H1 (cell line): ENCODE measurements at regions not wholly inside any gene's neighbourhood (a gene's known extent, or its start where the extent isn't known, plus 50 kb on each side); places are given as distances from the start of the nearest gene placed in this dataset.

Experiments used
- CTCF ChIA-PET: fragments of 300-600 bp; sonication (Branson Sonifier 250); formaldehyde crosslinking; loops from one replicate; lab custom pipeline; 2021; ENCODE audit not compliant: partially characterized antibody; lab: Charles Lee
- POLR2A ChIA-PET: fragments of 300-600 bp; sonication (Branson Sonifier 250); formaldehyde crosslinking; loops from one replicate; lab custom pipeline; 2021; ENCODE audit warnings: inconsistent platforms; ENCODE audit not compliant: partially characterized antibody; lab: Charles Lee
- DNase-seq, 2 experiments: peaks; one replicate each; pipeline versions ENCODE4 v3.0.0 to v3.0.0-alpha.2; 2010 to 2022; ENCODE audit warnings: low spot score in 2 of 2, low read depth in 1 of 2, mixed read lengths in 1 of 2
- FAIRE-seq: peaks from 2 replicates; lab custom pipeline; 2011; peaks lifted over from hg19 to GRCh38; lab: Jason Lieb, UNC
- H2AFZ ChIP-seq: 2 replicates; pipeline ENCODE4 v1.8.1; 2012; ENCODE audit warnings: low read length, inconsistent platforms
- H2AK5ac ChIP-seq: 2 replicates; pipeline ENCODE4 v1.6.1; 2013; ENCODE audit warnings: low read depth, low read length
- H2BK120ac ChIP-seq: replicated peaks from 2 replicates; pipeline ENCODE3; 2013; ENCODE audit warnings: low read depth, low read length, inconsistent platforms
- H2BK12ac ChIP-seq: 2 replicates; pipeline ENCODE4 v1.6.1; 2013; ENCODE audit warnings: low read depth, low read length
- H2BK15ac ChIP-seq: 2 replicates; pipeline ENCODE4 v1.6.1; 2013; ENCODE audit warnings: low read length
- H2BK20ac ChIP-seq: 2 replicates; pipeline ENCODE4 v1.6.1; 2013; ENCODE audit warnings: low read length
- H2BK5ac ChIP-seq: 2 replicates; pipeline ENCODE4 v1.6.1; 2013; ENCODE audit warnings: low read depth, low read length
- H3K14ac ChIP-seq: 2 replicates; pipeline ENCODE4 v1.6.1; 2013; ENCODE audit warnings: inconsistent platforms; ENCODE audit not compliant: insufficient read length
- H3K18ac ChIP-seq: 2 replicates; pipeline ENCODE4 v1.6.1; 2013; ENCODE audit warnings: low read length; ENCODE audit errors: extremely low read depth
- H3K23ac ChIP-seq: 2 replicates; pipeline ENCODE4 v1.6.1; 2013; ENCODE audit warnings: inconsistent platforms; ENCODE audit not compliant: insufficient read length
- H3K23me2 ChIP-seq: 2 replicates; pipeline ENCODE4 v1.6.1; 2013; ENCODE audit warnings: low read depth, low read length
- H3K27ac ChIP-seq: 2 replicates; pipeline ENCODE4 v1.6.1; 2011; ENCODE audit warnings: low read depth, low read length, inconsistent platforms
- H3K27me3 ChIP-seq, 4 experiments: replicated peaks in 1 of 4; 1 replicate in 1 of 4; 2 replicates in 3 of 4; pipeline versions ENCODE4 v1.6.1 to v1.8.1; 2011 to 2013; ENCODE audit warnings: low read length in 3 of 4, mild to moderate bottlenecking in 3 of 4, inconsistent platforms in 2 of 4, mixed read lengths in 2 of 4, moderate library complexity in 1 of 4; ENCODE audit not compliant: control insufficient read depth in 3 of 4, insufficient read depth in 3 of 4; ENCODE audit errors: extremely low read depth in 1 of 4
- H3K36me3 ChIP-seq, 4 experiments: 2 replicates each; pipeline versions ENCODE4 v1.6.1 to v1.8.1; 2011 to 2013; ENCODE audit warnings: mild to moderate bottlenecking in 4 of 4, low read length in 3 of 4, moderate library complexity in 2 of 4, control low read depth in 1 of 4, inconsistent platforms in 1 of 4; ENCODE audit not compliant: insufficient read depth in 4 of 4, control insufficient read depth in 2 of 4
- H3K4ac ChIP-seq: replicated peaks from 2 replicates; pipeline ENCODE3; 2013; ENCODE audit warnings: low read length, low read depth, mixed read lengths, inconsistent platforms; ENCODE audit not compliant: insufficient read length
- H3K4me1 ChIP-seq, 4 experiments: replicated peaks in 1 of 4; 1 replicate in 1 of 4; 2 replicates in 3 of 4; pipeline versions ENCODE4 v1.6.1 to v1.8.1; 2011 to 2013; ENCODE audit warnings: low read length in 3 of 4, inconsistent platforms in 2 of 4, mixed read lengths in 1 of 4; ENCODE audit not compliant: insufficient read depth in 4 of 4, control insufficient read depth in 3 of 4
- H3K4me2 ChIP-seq, 2 experiments: 2 replicates each; pipeline versions ENCODE4 v1.6.1 to v1.8.1; 2011 to 2013; ENCODE audit warnings: low read depth in 2 of 2, low read length in 2 of 2, control low read depth in 1 of 2, inconsistent platforms in 1 of 2, mild to moderate bottlenecking in 1 of 2; ENCODE audit not compliant: insufficient read depth in 1 of 2
- H3K4me3 ChIP-seq, 4 experiments: fragments of 200-600, 300-600 bp in 1 of 4; sonication (generic), shearing (Covaris generic), sonication (Bioruptor Twin) in 1 of 4; 2 replicates each; pipeline versions ENCODE4 v1.5.1 to v1.8.1; 2011 to 2016; ENCODE audit warnings: low read length in 4 of 4, low read depth in 3 of 4, control low read depth in 2 of 4, inconsistent platforms in 2 of 4, mild to moderate bottlenecking in 2 of 4, mixed read lengths in 1 of 4, moderate library complexity in 1 of 4; ENCODE audit not compliant: insufficient read depth in 2 of 4; ENCODE audit errors: extremely low read depth in 1 of 4
- H3K56ac ChIP-seq: replicated peaks from 2 replicates; pipeline ENCODE3; 2013; ENCODE audit warnings: low read depth, mild to moderate bottlenecking, mixed read lengths, low read length, inconsistent platforms; ENCODE audit not compliant: insufficient read length
- H3K79me1 ChIP-seq: 2 replicates; pipeline ENCODE4 v1.6.1; 2013; ENCODE audit warnings: low read depth, low read length, control low read depth
- H3K79me2 ChIP-seq, 2 experiments: 2 replicates each; pipeline versions ENCODE4 v1.6.1 to v1.8.1; 2012 to 2013; ENCODE audit warnings: low read length in 2 of 2, mild to moderate bottlenecking in 2 of 2, inconsistent platforms in 1 of 2; ENCODE audit not compliant: insufficient read depth in 2 of 2, control insufficient read depth in 1 of 2
- H3K9ac ChIP-seq, 4 experiments: replicated peaks in 1 of 4; 1 replicate in 1 of 4; 2 replicates in 3 of 4; pipeline versions ENCODE4 v1.6.1 to v1.8.1; 2011 to 2013; ENCODE audit warnings: low read depth in 3 of 4, low read length in 3 of 4, control low read depth in 2 of 4, mild to moderate bottlenecking in 2 of 4, moderate library complexity in 2 of 4, inconsistent platforms in 1 of 4; ENCODE audit errors: extremely low read depth in 1 of 4
- H3K9me3 ChIP-seq, 2 experiments: 2 replicates each; pipeline versions ENCODE4 v1.6.1 to v1.8.1; 2012 to 2013; ENCODE audit warnings: mild to moderate bottlenecking in 2 of 2, moderate library complexity in 2 of 2, control low read depth in 1 of 2, inconsistent platforms in 1 of 2, low read depth in 1 of 2, low read length in 1 of 2, mixed read lengths in 1 of 2; ENCODE audit not compliant: insufficient read depth in 2 of 2
- H4K20me1 ChIP-seq, 2 experiments: replicated peaks in 1 of 2; 2 replicates each; pipeline versions ENCODE3 to v1.8.1; 2011 to 2013; ENCODE audit warnings: inconsistent platforms in 2 of 2, low read length in 2 of 2, mild to moderate bottlenecking in 1 of 2; ENCODE audit not compliant: insufficient read depth in 2 of 2, control insufficient read depth in 1 of 2
- H4K5ac ChIP-seq: 2 replicates; pipeline ENCODE4 v1.6.1; 2013; ENCODE audit warnings: low read length, low read depth, mixed read lengths, inconsistent platforms; ENCODE audit not compliant: insufficient read length
- H4K8ac ChIP-seq: 2 replicates; pipeline ENCODE4 v1.8.0; 2013; ENCODE audit warnings: mild to moderate bottlenecking, moderate library complexity, low read length, inconsistent platforms; ENCODE audit not compliant: insufficient read depth; ENCODE audit errors: extremely low read depth
- H4K91ac ChIP-seq: replicated peaks from 2 replicates; pipeline ENCODE3; 2013; ENCODE audit warnings: low read length, mixed read lengths, inconsistent platforms; ENCODE audit not compliant: insufficient read length
- ASH2L ChIP-seq: fragments of 200-600, 300-600 bp; sonication (generic); IDR thresholded peaks from one replicate; pipeline ENCODE4 v1.7.1; 2017; ENCODE audit warnings: low read length
- BCL11A ChIP-seq, 2 experiments: IDR thresholded peaks; one replicate each; pipeline ENCODE4 v1.6.1; 2011; ENCODE audit warnings: low read depth in 2 of 2, low read length in 2 of 2, mild to moderate bottlenecking in 2 of 2
- BRCA1 ChIP-seq: IDR thresholded peaks from 2 replicates; pipeline ENCODE4 v1.6.1; 2012; ENCODE audit warnings: low read depth, low read length, improper control_type of control experiment
- CHD1 ChIP-seq: IDR thresholded peaks from 2 replicates; pipeline ENCODE4 v1.6.1; 2012; ENCODE audit warnings: low read depth, low read length, improper control_type of control experiment
- CHD2 ChIP-seq: IDR thresholded peaks from 2 replicates; pipeline ENCODE4 v1.6.1; 2012; ENCODE audit warnings: low read length, improper control_type of control experiment
- GTF2F1 ChIP-seq: IDR thresholded peaks from 2 replicates; pipeline ENCODE4 v1.6.1; 2012; ENCODE audit warnings: low read depth, low read length, improper control_type of control experiment, borderline replicate concordance
- POLR2A ChIP-seq, 2 experiments: IDR thresholded peaks; 1 replicate in 1 of 2; 2 replicates in 1 of 2; pipeline ENCODE4 v1.6.1; 2011; ENCODE audit warnings: low read depth in 2 of 2, low read length in 2 of 2, mild to moderate bottlenecking in 2 of 2; ENCODE audit errors: control extremely low read depth in 1 of 2
- POU5F1 ChIP-seq: IDR thresholded peaks from 2 replicates; pipeline ENCODE4 v1.6.1; 2011; ENCODE audit warnings: low read depth, mild to moderate bottlenecking, low read length, moderate library complexity
- RNF2 ChIP-seq: fragments of 200-900, 300-1000 bp; sonication (generic); IDR thresholded peaks from 2 replicates; pipeline ENCODE4 v1.7.1; 2016; ENCODE audit warnings: borderline replicate concordance, low read depth, mild to moderate bottlenecking, antibody characterized with exemption, low read length; ENCODE audit not compliant: poor library complexity, severe bottlenecking; ENCODE audit errors: missing control alignments
- SAP30 ChIP-seq: fragments of 300-600 bp; sonication (generic); IDR thresholded peaks from 2 replicates; pipeline ENCODE4 v1.7.1; 2012; ENCODE audit warnings: low read length, moderate library complexity, mild to moderate bottlenecking, inconsistent platforms; ENCODE audit not compliant: insufficient read depth, insufficient replicate concordance
- SIX5 ChIP-seq: IDR thresholded peaks from 2 replicates; pipeline ENCODE4 v1.6.1; 2011; ENCODE audit warnings: mild to moderate bottlenecking, low read depth, low read length
- SP1 ChIP-seq: IDR thresholded peaks from 2 replicates; pipeline ENCODE4 v1.6.1; 2011; ENCODE audit warnings: low read depth, low read length
- SUZ12 ChIP-seq: fragments of 200-600 bp; sonication (generic); IDR thresholded peaks from 2 replicates; pipeline ENCODE4 v1.6.1; 2012; ENCODE audit warnings: mild to moderate bottlenecking, inconsistent platforms, low read length, moderate library complexity, mixed read lengths
- TAF7 ChIP-seq: optimal IDR thresholded peaks from 2 replicates; pipeline ENCODE3; 2011; ENCODE audit warnings: low read depth, mild to moderate bottlenecking, inconsistent platforms, low read length, moderate library complexity, borderline replicate concordance
- ZNF274 ChIP-seq: IDR thresholded peaks from 2 replicates; pipeline ENCODE4 v1.7.0; 2012; ENCODE audit warnings: low read length, borderline replicate concordance; ENCODE audit errors: extremely low read depth
- WGBS, 2 experiments: shearing (Covaris generic) in 1 of 2; methylation state at CpG; one replicate each; pipeline versions ENCODE4 v1.1.6 to v1.1.7; 2013 to 2015; ENCODE audit warnings: low lambda C conversion rate in 2 of 2, mixed read lengths in 2 of 2, inconsistent platforms in 1 of 2, low coverage in 1 of 2, missing lambda C conversion rate in 1 of 2; ENCODE audit not compliant: insufficient replicate concordance in 2 of 2, insufficient coverage in 1 of 2, insufficient read length in 1 of 2; ENCODE audit errors: extremely low coverage in 1 of 2, missing lambda C conversion rate in 1 of 2; 5-methylcytosine and 5-hydroxymethylcytosine counted together

DNA sequence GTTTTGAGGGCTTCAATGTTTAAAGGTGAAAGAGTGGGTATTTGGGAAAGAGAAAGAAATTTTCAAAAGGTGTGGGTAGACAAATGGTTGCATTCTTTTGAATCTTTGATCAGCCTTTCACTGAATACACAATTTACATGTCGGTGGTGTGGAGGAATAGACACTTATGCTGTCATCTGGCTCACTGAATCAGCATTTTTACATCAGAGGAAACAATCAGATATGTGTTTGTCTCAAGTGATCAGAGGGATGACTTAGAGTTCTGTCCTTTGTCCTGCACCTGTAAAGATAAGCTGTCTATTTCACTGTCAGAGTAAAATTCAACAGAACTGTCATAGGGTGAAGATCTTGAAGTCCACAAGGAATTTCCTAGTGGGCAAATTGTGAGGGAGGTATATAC lies 170.9 kb upstream of the USP25 start:
- WGBS, 2 experiments = 100% methylated on average over 1 of the region's 1 CpG; no CpG with 5 or more reads in 1 of the 2 experiments
- Histone ChIP-seq H2BK12ac (no peak overlapping the region), H2AFZ (no peak overlapping the region), H3K4me3 (no peak overlapping the region), H4K5ac (no peak overlapping the region), H2BK120ac (no peak overlapping the region), H3K4ac (no peak overlapping the region), H3K18ac (no peak overlapping the region), H3K9me3 (peaks cover 0 to 3% of the 10 kb centered on the region in 2 experiments; a peak in 1 of 4 replicates), H4K20me1 (no peaks in the 10 kb centered on the region), H3K36me3 (no peaks in the 10 kb centered on the region), H3K14ac (no peak overlapping the region), H2BK20ac (no peak overlapping the region), H3K4me1 (peaks cover 0 to 4% (median 0%) of the 10 kb centered on the region in 4 experiments; a peak in 1 of 7 replicates), H3K79me2 (no peaks in the 10 kb centered on the region), H3K23ac (no peak overlapping the region), H4K8ac (no peak overlapping the region), H2BK15ac (no peak overlapping the region), H3K23me2 (no peaks in the 10 kb centered on the region), H3K27me3 (no peaks in the 10 kb centered on the region), H3K56ac (no peak overlapping the region), H3K4me2 (no peak overlapping the region), H2BK5ac (no peak overlapping the region), H3K9ac (no peak overlapping the region), H2AK5ac (no peak overlapping the region), H3K79me1 (no peaks in the 10 kb centered on the region), H4K91ac (no peak overlapping the region), H3K27ac (no peak overlapping the region)
- CTCF ChIA-PET = no interaction called here
- no peak for FAIRE-seq
- DNase-seq = no peak
- TF ChIP-seq ASH2L (no peak), ZNF274 (no peak), SUZ12 (no peak), CHD2 (no peak), SIX5 (no peak), RNF2 (no peak), TAF7 (no peak), POLR2A (IDR thresholded peaks at IDR 0.05; ENCODE audit: control extremely low read depth in 1 of 2, low read depth in 2 of 2, low read length in 2 of 2) (no peak), CHD1 (no peak), GTF2F1 (no peak), BRCA1 (no peak), POU5F1 (no peak), SAP30 (no peak), BCL11A (IDR thresholded peaks at IDR 0.05; ENCODE audit: low read depth in 2 of 2, low read length in 2 of 2) (no peak), SP1 (no peak)
- POLR2A ChIA-PET = no interaction called here
